ENCODE measurements at regions not wholly inside any gene's neighbourhood (a gene's known extent, or its start where the extent isn't known, plus 50 kb on each side); places are given as distances from the start of the nearest gene placed in this dataset.

DNA sequence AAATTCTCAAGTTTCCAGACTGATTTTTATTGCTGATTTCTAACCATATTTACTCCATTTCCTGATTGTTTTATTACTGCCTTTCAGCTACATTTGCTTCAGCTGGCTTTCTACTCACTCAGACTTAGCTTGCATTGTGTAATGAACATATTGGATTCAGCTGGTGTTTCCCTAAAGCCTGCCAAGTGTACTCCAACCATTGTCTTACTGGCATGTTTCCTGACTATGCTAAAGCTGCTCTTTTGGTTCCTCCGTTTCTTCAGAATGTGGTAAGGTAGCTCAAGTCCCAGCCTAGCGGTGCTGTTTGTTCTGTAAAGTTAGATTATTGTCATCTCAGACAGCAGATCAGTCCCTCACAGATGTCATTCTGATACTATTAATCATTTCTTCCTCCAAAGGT is 53.1 kb upstream of the GLRA2 start:
- Histone ChIP-seq H3K4me1 (peaks cover 5% of the 10 kb centered on the region), H3K4me3 (no peak overlapping the region), H3K27ac (no peak overlapping the region), H3K9me3 (no peaks in the 10 kb centered on the region), H3K36me3 (no peaks in the 10 kb centered on the region), H3K27me3 (no peaks in the 10 kb centered on the region)
- TF ChIP-seq POLR2AphosphoS5 (IDR thresholded peaks at IDR 0.05; ENCODE audit: insufficient read depth in 1 of 2, low read depth in 1 of 2) (no peak), POLR2A (IDR thresholded peaks at IDR 0.05) (no peak)
- TF ChIP-seq, protein P1, sequence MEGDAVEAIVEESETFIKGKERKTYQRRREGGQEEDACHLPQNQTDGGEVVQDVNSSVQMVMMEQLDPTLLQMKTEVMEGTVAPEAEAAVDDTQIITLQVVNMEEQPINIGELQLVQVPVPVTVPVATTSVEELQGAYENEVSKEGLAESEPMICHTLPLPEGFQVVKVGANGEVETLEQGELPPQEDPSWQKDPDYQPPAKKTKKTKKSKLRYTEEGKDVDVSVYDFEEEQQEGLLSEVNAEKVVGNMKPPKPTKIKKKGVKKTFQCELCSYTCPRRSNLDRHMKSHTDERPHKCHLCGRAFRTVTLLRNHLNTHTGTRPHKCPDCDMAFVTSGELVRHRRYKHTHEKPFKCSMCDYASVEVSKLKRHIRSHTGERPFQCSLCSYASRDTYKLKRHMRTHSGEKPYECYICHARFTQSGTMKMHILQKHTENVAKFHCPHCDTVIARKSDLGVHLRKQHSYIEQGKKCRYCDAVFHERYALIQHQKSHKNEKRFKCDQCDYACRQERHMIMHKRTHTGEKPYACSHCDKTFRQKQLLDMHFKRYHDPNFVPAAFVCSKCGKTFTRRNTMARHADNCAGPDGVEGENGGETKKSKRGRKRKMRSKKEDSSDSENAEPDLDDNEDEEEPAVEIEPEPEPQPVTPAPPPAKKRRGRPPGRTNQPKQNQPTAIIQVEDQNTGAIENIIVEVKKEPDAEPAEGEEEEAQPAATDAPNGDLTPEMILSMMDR (IDR thresholded peaks at IDR 0.05), result no peak
- intact Hi-C loops (cut with DNase I), result loop anchor here (10.0 kb wide), 1 partner anchor 1529 kb away; no protein-coding TSS in a partner anchor
- DNase-seq (ENCODE audit: extremely low spot score in 2 of 2), result no peak

DNA sequence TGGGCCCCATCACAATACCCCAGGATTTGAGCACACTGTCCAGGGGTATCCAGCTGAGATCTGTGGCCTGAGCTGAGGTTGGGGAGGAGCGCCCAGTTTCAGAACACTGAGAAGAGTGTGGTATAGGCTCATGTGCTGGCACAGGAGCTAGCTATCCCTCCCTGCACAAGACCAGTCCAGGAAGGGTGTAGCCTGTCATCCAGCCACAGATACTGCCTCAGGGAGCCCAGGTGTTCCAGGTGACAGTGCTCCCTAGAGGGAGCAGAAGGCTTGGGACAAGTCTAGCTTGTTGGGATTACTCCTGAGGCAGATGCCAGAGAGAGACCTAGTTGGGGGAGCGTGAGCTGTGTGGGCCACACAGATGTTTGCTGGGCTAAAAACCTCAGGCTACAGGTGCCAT is 79.6 kb upstream of the GLRA2 start:
- no peak for DNase-seq (ENCODE audit: extremely low spot score in 2 of 2)
- Histone ChIP-seq H3K27ac (no peak overlapping the region), H3K27me3 (no peaks in the 10 kb centered on the region), H3K4me1 (no peaks in the 10 kb centered on the region), H3K4me3 (no peak overlapping the region), H3K36me3 (no peaks in the 10 kb centered on the region), H3K9me3 (no peaks in the 10 kb centered on the region)
- TF ChIP-seq POLR2A (IDR thresholded peaks at IDR 0.05), result no peak
- TF ChIP-seq, protein P1 (IDR thresholded peaks at IDR 0.05), result no peak
- no peak for TF ChIP-seq POLR2AphosphoS5 (IDR thresholded peaks at IDR 0.05; ENCODE audit: insufficient read depth in 1 of 2, low read depth in 1 of 2)
- intact Hi-C loops (cut with DNase I), result no loop called here

DNA sequence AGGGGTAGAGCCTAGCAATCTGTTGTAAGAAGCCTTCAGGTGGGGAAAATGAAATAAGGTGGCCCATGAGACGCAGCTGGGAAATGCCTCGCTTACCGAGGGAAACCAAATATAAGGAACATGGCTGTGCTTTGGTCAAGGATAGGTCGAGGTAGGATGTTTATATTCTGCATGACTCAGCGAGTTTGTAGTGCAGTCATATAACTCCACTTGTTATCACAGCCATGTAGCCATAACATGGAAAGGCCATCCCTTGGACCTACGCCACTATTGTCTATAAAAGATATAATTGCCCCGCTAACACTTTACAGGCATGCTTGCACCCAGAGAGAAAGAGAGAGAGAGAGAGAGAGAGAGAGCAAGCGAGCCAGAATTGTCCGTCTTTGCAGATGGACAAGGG is 80.9 kb upstream of the GLRA2 start:
- DNase-seq (ENCODE audit: extremely low spot score in 2 of 2), result no peak
- Histone ChIP-seq H3K27me3 (no peaks in the 10 kb centered on the region), H3K9me3 (no peaks in the 10 kb centered on the region), H3K36me3 (no peaks in the 10 kb centered on the region), H3K27ac (no peak overlapping the region), H3K4me3 (no peak overlapping the region), H3K4me1 (no peaks in the 10 kb centered on the region)
- intact Hi-C loops (cut with DNase I), result no loop called here
- TF ChIP-seq, protein P1 (IDR thresholded peaks at IDR 0.05), result no peak
- TF ChIP-seq POLR2AphosphoS5 (IDR thresholded peaks at IDR 0.05; ENCODE audit: insufficient read depth in 1 of 2, low read depth in 1 of 2), result no peak
- TF ChIP-seq POLR2A (IDR thresholded peaks at IDR 0.05), result no peak

DNA sequence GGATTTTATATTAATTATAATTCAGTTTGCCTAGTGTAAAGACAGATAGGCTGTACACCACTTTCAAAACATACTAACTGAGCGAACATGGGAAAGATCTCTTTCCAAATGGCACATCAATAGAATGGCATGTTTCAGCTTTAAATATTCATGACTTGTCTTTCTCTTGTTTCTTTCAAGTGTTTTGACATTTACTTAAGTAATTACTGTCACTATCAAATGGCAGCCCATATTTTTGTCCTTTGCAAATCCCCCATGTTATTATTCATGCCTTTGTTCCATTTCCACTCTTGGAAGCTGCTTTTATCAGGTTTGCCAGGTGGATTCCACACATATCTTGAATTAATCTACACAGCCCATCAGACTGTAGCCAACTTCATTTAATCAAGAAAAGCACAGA is 89.2 kb upstream of the GLRA2 start:
- intact Hi-C loops (cut with DNase I), result no loop called here
- Histone ChIP-seq H3K36me3 (no peaks in the 10 kb centered on the region), H3K9me3 (no peaks in the 10 kb centered on the region), H3K27me3 (no peaks in the 10 kb centered on the region), H3K27ac (no peak overlapping the region), H3K4me1 (no peaks in the 10 kb centered on the region), H3K4me3 (no peak overlapping the region)
- DNase-seq (ENCODE audit: extremely low spot score in 2 of 2), result no peak
- TF ChIP-seq POLR2A (IDR thresholded peaks at IDR 0.05) (no peak), POLR2AphosphoS5 (IDR thresholded peaks at IDR 0.05; ENCODE audit: insufficient read depth in 1 of 2, low read depth in 1 of 2) (no peak)
- TF ChIP-seq, protein P1 (IDR thresholded peaks at IDR 0.05), result no peak

DNA sequence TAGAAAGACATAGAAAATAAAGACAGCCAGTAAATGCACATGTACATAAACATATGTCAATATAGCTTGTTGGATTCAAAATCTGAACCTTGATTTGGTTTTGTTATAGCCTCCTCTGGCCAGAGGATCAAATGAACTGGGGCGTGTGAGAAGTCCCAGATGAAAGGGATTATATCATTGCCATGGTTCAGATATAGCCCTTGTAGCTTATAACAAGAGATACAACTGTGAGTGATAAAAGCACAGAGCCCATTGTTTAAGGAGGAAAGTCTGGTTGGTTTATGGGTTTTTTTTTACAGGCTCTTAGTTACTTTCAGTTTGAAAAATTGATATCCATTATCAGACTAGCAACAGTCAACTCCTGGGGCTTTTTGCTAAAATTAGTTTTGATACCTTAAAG is 101.7 kb upstream of the GLRA2 start:
- Histone ChIP-seq H3K36me3 (no peaks in the 10 kb centered on the region), H3K27ac (no peak overlapping the region), H3K27me3 (no peaks in the 10 kb centered on the region), H3K9me3 (no peaks in the 10 kb centered on the region), H3K4me3 (no peak overlapping the region), H3K4me1 (no peaks in the 10 kb centered on the region)
- no peak for TF ChIP-seq POLR2A (IDR thresholded peaks at IDR 0.05)
- TF ChIP-seq, protein P1 (IDR thresholded peaks at IDR 0.05), result no peak
- no peak for TF ChIP-seq POLR2AphosphoS5 (IDR thresholded peaks at IDR 0.05; ENCODE audit: insufficient read depth in 1 of 2, low read depth in 1 of 2)
- intact Hi-C loops (cut with DNase I), result no loop called here
- no peak for DNase-seq (ENCODE audit: extremely low spot score in 2 of 2)

Measured in vagina (tissue), 2 donors.